Activated CD4-positive, alpha-beta T cell treated with anti-CD3 and anti-CD28 coated beads, Interleukin-10, Interleukin-2, amounts not matched to agents 100 ng/mL and 50 ng/mL, durations not matched to agents 16 hours and 8 hours (primary cell): ENCODE measurements at regions not wholly inside any gene's neighbourhood (a gene's known extent, or its start where the extent isn't known, plus 50 kb on each side); places are given as distances from the start of the nearest gene placed in this dataset.
A peak's percentile ranks its signal among the peaks of the same experiment; 100 is the strongest.

ENCODE experiments used
- DNase-seq: peaks from one replicate; pipeline ENCODE4 v3.0.0-alpha.2; 2020

DNA sequence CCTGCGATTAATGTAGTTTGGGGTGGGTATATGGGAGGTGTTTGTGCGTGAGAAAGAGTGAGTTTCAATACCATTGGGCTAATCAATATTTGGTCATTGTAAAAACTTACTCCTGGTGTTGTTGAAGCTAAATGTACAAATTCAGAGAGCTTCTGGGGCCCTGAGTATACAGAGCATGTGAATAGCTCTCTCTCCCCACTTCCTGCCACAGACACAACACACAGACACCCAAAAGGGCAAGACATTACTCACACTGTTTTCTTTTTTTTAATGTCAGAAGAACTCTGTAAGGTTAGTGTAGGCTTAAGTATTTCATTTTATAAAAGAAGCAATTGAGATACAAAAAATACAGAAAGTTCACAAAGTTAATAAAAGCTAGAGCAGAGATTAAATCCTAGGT lies 151.3 kb upstream of the KCNIP4 start:
- peak; percentile 14 for DNase-seq

DNA sequence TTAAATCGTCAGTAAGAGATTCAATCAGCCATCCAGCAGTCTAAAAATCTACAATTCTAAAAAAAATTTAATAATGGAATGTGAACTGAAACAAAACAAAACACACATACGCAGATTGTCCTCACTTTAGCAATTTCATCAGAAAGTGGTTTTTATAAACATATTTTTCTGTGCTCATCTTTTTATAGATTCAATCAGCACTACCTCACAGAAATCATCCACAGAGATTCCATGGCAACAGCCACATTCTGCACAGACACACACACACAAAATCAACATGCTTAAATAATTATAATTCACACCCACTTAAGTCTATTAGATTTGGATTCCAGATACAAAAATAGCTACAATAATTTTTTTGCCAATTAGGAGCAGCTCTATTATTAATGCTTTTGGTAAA lies 149.0 kb upstream of the KCNIP4 start:
- DNase-seq: no peak

DNA sequence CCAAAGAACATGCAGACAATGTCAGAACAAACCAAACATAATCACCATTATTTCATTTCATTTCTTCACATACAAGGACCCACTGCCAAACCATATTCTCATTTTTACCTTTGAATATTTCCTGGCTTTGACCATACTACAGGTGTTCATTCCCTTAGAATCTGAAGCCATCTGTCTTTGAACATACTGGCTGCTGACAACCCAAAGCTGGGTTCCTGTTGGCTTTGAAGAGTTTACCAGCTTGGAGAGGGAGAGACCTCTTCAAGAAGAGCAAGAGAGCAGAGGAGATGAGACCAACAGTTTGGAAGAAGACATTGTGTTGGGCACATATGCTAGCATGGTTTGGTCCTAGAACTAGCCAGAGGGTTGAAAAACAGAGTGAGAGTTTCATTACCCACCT lies 145.6 kb upstream of the KCNIP4 start:
- no peak for DNase-seq

DNA sequence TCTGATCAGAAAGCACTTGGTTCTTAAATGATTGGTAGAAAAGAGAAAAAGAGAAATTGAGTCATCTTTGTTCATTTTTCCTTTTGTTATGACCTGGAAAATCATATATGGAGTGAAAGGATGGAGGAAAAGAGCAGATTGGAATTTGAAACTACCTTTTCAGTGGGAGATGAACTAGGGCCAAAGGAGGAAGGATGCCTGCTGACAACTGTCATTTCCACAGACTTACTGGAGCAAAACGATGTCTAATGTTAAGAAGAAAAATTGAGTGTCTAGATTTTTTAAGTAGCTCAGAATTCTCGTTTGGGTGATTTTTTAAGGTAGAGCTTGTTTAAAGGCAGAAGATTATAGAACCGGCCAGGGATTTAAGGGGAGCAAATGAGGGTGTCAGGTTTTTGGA lies 144.6 kb upstream of the KCNIP4 start:
- DNase-seq: no peak

DNA sequence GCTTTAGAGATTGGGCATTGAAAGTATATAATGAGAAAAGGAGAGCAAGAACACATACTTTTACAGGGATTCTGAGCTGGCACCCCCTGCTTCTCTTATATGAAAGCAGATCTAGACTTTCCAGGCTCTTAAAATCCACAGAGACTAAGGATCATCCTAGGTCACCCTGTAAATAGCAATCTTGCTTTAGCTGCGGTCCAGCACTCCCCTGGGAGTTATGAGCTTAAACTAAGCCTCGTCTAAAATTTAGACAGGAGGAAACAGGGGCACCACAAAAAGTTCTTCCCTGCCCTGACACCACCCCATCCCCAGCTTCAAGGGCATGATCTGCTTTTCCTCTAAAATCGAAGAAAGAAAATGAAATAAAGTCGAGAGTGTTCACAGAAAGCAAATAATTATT lies 143.3 kb upstream of the KCNIP4 start:
- DNase-seq: no peak

DNA sequence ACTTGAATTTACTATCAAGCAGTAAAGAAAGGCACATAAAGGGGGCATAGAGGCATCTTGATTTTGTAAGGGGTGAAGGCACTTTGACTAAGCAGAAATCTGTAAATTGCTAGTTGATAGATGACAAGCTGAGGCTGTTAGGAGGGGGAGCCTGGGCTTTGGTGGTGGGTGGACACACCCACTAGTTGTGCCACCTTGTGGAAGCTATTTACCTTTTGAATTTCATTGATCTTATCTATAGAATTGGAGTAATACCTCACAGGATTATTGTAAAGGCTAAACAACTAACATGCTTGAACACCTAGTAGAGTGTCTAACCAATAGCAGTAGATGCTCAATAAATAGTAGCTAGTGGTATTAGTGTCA lies 142.8 kb upstream of the KCNIP4 start:
- no peak for DNase-seq

DNA sequence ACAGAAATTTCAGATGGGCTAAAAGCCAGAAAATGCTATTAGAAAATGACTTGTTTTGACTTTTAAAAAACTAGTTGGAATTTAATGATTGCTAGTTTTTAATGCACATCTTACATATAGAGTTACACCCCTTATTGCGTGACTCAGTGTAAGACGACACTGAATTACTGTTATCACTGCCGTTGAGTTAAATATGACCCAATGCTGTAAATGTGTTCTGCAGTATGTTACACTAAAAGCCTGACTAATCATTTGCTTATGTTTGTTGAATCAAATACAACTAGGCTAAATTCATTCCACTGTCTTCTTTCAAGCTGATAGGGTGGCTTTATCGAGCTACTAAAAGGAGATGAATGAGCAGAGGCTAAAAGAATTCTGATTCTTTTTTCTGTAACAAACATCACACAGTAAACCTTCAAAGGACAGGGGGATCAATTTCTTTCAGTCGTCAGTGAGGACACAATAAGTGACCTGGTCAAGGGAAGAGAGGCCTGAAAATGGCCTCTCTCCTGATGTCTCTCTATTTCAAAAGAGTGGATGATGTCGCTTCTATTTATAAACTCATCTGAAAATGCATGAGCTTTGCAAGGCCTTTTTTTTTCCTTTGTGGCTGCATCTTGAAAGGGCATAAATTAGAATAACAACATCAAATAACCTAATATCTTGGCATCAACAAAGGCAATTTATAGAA lies 142.2 kb upstream of the KCNIP4 start:
- no peak for DNase-seq

DNA sequence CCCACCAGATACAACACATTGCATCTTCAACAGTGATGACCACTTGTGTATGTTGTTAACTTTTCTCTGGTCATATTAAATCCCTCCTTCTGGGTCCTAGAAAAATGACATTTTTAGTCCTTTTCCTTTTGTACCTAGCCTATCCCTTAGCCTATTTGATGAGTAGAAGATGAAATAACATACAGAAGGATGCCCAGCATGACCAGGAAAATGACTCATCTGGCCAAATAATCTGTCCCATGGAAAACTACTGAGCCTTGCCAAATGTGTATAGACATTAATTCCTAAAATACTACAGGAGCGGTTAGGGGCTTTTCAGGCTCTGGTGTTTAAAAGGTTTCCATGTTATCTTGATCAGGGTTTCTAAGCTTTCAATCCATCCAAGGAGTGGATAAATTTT lies 129.0 kb upstream of the KCNIP4 start:
- DNase-seq: no peak

DNA sequence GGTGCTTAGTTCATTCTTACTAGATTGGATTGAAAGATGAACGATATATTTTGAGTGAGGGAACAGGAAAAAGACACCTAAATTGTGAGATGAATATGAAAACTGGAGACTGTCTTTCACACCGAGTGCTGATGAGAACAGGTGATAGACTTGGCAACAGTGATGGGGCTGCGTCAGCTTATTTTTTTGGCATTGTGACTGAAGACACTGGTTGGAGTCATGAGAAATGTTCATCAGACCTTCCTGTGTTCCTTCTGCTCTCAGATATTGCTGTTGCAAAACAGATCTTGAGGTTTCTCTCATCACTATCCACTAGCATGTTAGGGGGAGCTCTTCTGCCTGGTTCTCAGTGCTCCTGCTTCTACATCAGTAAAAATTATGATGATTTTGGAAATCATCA lies 124.2 kb upstream of the KCNIP4 start:
- no peak for DNase-seq

DNA sequence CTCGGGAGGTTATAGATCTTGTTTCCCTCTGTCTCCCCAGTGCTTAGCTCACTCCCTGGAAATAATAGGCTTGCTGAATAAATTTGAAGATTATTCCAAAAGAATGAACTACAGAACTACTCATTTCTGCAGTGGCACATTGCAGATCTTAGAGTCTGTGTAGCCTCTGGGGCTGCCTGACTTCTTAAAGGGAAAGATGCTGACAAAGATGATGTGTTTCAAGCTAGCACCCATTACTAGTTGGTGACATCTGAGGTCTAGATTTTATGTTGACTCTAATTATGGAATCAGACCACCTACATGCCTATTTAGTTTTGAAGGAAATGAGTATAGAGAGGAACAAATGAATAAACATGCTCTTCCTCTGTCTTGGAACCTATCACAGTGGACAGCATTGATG lies 123.7 kb upstream of the KCNIP4 start:
- DNase-seq: no peak

DNA sequence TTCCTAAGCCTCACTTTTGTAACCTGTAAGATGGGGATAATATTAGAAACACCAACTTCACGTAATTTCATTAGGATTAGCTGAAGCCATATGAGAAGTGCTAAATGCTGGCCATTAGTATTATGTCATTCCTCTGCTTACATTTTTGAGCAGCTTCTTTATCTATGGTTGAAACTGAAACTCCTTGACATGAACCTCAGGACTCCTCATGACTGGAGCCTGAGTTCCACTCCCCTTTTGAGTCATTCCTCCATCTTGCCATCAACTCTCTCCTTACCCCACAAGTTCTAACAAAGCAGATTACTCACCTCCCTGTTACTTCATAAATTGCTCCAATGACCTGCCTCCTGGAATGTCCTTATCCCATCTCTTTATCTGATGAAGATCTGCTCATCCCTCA lies 123.2 kb upstream of the KCNIP4 start:
- peak; percentile 58 for DNase-seq

DNA sequence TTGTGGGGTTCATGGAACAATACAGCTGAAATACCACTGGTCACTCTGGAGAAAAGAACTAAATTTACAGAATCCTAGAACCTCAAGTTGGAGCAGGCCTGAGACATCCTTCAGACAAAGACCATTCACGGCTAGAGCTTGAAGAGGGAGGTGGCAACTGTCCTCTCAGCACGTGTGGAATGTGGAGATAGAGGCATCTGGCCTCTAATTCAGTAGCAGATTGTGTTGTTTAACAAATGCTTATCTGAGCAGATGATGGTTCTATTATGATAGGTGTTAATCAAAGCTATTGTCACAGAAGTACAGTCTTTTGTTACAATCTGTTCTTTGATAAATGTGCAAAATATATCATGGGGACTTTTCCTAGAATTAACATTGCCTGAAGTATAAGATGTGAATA lies 121.7 kb upstream of the KCNIP4 start:
- DNase-seq: no peak

DNA sequence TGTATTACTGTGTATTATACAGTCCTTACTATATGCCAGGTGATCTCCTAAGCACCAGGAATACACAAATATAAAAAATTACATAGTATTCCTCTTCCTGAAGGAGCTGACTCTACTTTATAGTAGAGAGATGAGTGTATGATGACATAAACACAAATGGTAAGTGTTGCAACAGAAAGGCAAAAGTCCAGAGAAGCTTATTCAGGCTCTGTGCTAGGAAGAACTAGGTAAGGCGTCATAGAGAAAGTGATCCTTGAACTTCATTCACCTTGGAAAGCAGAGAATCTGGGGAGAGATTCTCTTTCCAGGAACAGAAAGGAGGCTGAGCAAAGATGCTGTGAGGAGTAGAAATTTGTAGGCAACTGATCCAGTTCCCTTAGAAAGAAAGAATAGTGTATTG lies 115.0 kb upstream of the KCNIP4 start:
- DNase-seq: no peak

DNA sequence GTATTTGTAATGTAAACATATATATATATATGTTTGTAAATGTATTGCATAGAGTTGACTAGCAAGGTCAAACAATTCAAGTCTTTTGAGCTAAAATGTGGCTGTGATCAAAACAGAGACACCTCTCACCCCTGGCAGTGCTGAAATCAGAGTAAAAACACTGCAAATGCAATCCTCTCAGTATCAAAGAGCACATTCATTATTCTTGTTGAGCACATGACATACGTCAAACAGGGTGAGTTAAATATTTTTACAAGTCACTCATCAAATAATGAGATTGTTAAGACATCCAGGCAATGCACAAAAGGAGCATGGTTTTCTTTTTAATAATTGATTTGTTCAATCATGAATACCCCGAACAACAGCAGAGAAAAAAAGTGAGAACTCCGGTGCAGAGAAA lies 114.1 kb upstream of the KCNIP4 start:
- DNase-seq: no peak

DNA sequence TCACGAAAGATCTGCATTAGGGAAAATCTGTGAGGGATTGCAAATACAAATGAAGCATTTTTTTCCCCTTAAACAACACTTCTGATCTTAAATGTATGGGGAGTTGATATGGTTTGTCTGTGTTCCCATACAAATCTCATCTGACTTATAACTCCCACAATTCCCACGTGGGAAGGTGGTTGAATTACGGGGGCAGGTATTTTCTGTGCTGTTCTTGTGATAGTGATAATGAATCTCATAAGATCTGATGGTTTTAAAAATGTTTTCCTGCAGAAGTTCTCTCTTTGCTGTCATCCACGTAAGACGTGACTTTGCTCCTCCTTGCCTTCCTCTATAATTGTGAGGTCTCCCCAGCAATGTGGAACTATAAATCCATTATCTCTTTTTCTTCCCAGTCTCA lies 107.4 kb upstream of the KCNIP4 start:
- no peak for DNase-seq

DNA sequence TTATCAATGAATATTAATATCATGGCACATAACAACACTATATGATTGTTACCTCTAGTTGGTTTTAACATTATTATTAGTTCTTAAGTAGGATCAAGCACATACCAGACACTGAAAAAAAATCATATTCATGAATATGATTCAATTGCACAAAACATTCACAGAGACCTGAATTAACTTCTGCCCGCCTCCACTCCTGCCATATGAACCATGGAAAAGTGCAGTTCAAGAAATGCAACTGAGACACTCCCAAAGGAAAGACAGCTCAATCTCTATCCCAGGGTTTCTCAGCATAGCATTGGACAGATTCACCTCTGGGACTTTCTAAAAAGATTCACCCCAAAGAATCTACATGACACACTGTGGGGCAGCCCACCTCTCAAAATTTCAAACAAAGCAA lies 103.5 kb upstream of the KCNIP4 start:
- no peak for DNase-seq

DNA sequence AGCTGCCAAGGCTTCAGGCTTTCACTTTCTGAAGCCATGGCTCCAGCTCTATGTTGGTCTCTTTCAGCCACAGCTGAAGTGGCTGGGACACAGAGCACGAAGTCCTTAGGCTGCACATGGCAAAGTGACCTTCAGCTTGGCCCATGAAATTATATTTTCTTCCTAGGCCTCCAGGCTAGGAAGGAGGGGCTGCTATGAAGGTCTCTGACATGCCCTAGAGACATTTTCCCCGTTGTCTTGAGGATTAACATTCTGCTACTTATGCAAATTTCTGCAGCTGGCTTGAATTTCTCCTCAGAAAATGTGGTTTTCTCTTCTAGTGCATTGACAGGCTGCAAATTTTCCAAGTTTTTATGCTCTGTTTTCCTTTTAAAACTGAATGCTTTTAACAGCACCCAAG lies 99.8 kb upstream of the KCNIP4 start:
- no peak for DNase-seq

DNA sequence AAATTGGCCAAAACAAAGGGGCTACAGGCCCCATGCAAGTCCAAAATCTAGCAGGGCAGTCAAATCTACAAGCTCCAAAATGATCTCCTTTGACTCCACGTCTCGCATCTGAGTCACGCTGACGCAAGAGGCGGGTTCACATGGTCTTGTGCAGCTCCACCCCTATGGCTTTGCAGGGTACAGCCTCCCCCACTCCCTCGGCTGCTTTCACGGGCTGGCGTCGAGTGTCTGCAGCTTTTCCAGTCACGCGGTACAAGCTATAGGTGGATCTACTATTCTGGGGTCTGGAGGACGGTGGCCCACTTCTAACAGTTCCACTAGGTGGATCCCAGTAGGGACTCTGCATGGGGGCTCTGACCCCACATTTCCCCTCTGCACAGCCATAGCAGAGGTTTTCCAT lies 99.2 kb upstream of the KCNIP4 start:
- DNase-seq: no peak

DNA sequence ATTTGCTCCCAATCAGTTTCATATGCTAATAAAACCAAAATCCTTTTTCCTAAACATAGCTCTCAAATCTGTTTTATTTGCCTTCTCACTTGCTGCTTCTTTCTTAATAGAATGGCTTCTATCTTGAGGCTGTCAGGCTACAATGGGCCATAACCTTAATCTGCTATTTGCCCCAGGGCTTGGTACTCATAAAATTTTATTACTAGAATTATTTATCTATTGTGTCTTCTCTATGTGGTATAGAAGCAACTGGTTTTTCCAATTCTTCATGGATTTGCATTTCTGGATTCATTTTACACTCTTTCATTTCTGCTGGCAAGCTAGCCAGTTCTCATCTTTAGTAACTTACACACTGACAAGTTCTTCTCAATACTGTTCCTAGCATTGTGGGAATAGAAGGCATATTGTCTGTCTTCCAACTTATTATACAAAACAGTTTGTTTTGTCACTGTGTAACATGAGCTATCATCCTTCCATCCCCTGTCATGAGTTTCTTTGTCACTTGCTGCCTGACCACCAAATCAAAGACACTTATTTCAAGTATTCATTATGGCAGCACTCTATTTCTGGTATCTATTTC lies 96.6 kb upstream of the KCNIP4 start:
- no peak for DNase-seq

DNA sequence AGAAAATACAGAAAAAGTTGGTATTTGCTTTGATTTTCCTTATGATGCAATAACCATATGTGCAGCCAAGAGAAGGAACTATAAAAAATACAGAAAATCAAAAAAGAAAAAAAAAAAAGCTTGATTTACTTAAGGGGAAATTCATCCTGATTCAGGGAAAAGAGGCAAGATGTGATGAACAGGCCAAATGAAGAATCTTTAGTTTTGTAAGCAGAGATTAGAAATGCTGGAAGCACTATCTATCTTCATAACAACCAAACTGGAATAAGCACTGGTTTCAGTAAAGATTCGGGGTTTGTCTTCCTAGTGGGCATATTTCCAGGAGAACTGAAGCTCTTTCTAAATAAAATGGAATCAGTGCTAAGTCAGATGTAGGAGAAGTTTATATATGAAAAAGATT lies 82.9 kb upstream of the KCNIP4 start:
- no peak for DNase-seq

DNA sequence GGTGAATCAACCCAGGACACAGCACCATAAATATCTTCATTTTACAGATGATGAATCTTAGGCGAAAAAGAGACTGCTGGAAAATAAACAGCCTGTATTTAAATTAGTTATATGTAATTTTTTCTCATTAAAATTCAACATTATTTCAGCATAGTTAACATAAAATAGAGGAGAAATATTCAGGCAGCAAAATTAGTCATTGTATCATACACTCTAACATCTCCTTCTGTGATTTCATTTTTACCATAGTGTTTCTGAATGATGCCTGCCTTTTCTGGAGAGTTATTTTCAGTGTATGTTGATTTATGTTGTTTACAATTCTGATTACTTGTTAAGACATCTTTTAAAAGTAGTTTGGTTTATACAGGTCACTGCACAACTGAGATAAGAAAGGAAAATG lies 82.3 kb upstream of the KCNIP4 start:
- DNase-seq: no peak

DNA sequence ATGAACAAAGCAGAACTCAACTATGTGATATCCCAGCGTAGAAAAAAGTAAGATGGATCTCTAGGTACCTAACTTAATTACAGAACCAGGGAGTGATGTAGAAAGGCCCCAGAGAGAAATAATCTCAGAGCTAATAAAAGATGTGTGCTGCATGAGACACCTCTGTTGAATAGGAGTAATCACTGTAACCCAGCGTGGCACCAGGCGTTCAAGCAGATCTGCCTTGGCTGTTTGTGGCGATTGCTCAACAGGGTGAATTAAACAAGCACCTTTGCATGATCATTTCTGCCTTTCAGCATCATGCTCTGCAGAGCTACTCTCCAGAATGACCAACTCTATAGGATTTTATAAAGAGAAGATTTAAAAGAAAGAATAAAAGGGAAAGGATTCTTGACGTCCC lies 81.7 kb upstream of the KCNIP4 start:
- no peak for DNase-seq

DNA sequence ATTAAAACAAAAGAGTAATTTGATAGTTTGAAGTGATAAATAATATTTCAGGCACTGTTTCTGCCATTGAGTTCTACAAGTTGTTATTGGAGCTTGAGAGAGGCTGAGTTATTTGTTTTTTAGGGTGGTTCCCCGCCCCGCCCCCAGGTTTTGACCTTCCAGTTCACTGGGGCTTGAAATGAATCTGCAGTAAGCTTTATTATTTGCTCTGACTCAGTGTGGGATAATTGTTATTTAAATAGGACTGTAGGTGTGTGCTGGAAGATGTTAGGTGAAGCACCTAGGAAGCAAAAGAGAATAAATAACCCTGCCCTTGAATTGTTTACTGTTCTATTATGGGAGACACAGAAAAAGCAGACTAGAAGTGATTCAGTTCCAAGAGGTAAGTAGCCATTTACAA lies 81.2 kb upstream of the KCNIP4 start:
- DNase-seq: no peak

DNA sequence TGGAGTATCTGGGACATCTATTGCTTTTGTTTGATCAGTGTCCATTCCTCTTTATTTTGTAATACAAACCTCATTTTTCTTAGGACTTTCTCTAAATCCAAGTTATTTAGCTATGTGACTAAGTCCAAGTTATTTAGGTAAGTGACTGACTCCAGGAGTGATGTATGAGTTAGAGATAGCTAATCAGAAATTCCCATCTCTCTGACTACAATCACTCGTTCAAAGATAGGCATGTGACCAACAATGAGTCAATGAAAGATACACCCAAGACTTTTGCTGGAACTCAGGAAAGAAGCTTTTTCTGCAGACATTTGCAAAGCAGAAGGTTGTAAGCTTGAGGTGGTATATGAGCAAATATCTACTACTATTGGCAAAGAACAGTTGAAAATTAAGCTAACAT lies 72.5 kb upstream of the KCNIP4 start:
- DNase-seq: no peak

DNA sequence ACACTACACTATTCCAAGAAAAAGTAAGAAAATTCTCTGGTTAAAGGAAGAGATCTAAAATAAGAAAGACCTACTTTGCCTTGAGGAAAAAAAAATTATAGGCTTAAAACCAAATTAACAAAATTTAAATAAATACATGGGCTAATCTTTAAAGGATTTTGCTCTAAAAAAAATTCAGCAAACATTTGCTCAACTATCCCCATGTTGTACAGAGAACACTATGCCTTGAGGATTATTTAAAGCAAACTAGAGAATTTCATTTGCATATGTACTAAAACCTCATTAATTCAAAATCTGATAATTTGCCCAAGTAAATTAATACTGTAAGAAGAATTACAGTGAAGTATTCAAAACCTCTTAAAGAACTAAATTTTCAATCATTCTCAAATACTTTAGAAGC lies 71.6 kb upstream of the KCNIP4 start:
- no peak for DNase-seq

DNA sequence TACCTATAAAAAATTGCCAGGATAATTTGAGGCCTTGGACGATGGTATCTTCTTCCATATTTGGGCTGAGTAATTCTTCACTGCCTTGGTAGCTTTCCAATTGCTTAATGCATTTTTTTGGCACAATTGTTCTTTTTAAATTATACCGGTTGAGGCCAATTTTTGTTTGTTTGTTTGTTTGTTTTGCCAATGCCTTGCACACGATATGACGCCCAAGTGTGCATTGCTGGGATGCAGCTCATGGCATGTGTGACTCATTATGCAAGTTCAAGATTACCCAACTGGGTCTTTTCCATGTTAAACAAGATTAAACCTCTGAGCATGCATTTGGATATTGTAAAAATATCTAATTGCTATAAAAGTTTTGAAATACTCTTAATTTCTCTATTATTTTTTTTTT lies 71.1 kb upstream of the KCNIP4 start:
- DNase-seq: no peak
